GM08714 (cell line): ENCODE measurements at regions not wholly inside any gene's neighbourhood (a gene's known extent, or its start where the extent isn't known, plus 50 kb on each side); places are given as distances from the start of the nearest gene placed in this dataset.
"Not testable (repeated sequence)": the region's sequence is repeated elsewhere in the genome, so short reads cannot be mapped to it uniquely, and the experiment has no call there.

Experiments used
- H3K4me3 ChIP-seq: fragments of 200-500 bp; sonication (Bioruptor generic); 2 replicates; pipeline ENCODE4 v1.5.1; 2014; ENCODE audit warnings: mild to moderate bottlenecking, low read length, inconsistent platforms
- ZNF274 ChIP-seq: IDR thresholded peaks from 2 replicates; pipeline ENCODE4 v1.6.1; 2012; ENCODE audit warnings: mild to moderate bottlenecking, low read depth, low read length

GRCh38 chr12:105510526-105510925, 180.0 kb downstream of the C12orf75 start:
- TF ChIP-seq ZNF274 = no peak
- H3K4me3 ChIP-seq = no peak overlapping the region

GRCh38 chr12:105512861-105513260, 182.4 kb downstream of the C12orf75 start:
- not testable (repeated sequence) for H3K4me3 ChIP-seq

DNA sequence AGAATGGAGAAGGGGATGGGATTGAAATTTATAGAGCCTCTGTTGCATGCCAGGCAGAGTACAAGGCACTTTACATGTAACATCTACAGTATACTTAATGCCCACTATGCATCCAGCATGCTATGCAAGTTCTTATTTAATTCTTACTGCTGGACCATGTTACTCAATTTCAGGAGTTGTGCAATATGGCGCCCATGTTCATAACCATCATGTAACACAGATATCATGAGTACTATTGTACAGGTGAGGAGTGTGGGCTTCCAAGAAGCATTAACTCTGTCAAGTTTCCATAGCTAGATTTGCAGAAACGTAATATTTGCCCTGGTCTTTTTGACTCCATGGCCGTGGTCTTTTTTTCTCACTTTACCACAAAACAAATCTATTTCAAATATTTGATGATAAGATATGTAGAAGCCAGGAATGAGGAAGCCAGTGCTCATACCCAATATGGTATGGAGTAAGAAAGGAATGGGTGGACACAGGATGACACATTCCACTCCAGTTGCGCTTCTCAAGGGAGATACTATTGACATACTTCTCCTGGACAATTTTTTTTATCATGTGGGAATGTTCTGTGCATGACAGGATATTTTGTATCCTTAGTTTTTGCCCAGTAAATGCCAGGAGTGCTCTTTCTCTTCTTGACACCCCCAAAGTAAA, 191.8 kb downstream of the C12orf75 start:
- TF ChIP-seq ZNF274 = no peak

GRCh38 chr12:105523164-105524057, 192.9 kb downstream of the C12orf75 start:
- TF ChIP-seq ZNF274 = no peak
- H3K4me3 ChIP-seq = no peak overlapping the region

More for the DNA sequence above, 191.8 kb downstream of the C12orf75 start:
- H3K4me3 ChIP-seq = no peak overlapping the region

GRCh38 chr12:105524961-105525360, 194.5 kb downstream of the C12orf75 start:
- no peak overlapping the region for H3K4me3 ChIP-seq
- no peak for TF ChIP-seq ZNF274

- no peak for TF ChIP-seq ZNF274
- no peak overlapping the region for H3K4me3 ChIP-seq
Observed at GRCh38 chr12:105534068-105534467, 203.6 kb downstream of the C12orf75 start.

DNA sequence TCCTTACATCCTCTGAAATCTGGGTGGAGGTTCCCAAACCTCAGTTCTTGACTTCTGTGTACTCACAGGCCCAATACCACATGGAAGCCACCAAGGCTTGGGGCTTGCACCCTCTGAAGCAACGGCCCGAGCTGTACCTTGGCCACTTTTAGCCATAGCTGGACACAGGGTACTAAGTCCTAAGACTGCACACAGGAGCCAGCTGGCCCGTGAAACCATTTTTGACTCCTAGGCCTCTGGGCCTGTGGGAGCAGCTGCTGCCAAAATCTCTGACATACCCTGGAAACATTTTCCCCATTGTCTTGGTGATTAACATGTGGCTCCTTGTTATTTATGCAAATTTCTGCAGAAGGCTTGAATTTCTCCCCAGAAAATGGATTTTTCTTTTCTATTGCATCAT, 204.5 kb downstream of the C12orf75 start:
- not testable (repeated sequence) for H3K4me3 ChIP-seq

DNA sequence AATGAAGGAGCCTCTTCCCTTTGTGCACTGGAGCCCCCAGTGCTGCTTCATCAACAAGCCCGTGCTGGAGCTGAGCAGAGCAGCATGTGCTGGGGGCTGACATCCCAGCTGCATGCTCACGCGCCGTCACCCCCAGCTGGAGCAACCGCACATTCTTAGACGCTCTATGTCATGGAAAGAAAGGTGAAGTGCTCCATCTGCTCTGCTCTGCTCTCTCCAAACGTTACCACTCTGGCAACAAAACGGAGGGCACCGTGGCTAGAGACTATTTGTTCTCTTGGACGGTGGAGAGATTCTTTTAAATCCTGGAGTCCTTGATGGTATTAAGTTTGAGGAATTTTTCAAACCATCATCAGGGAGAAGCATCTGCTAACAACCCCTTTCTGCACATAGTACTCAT, 208.4 kb downstream of the C12orf75 start:
- TF ChIP-seq ZNF274 = no peak
- H3K4me3 ChIP-seq = no peak overlapping the region

- no peak for TF ChIP-seq ZNF274
- no peak overlapping the region for H3K4me3 ChIP-seq
Observed at GRCh38 chr12:105539735-105540134, 209.2 kb downstream of the C12orf75 start.

GRCh38 chr12:105547786-105548185, 217.3 kb downstream of the C12orf75 start:
- H3K4me3 ChIP-seq = no peak overlapping the region
- TF ChIP-seq ZNF274 = no peak

- no peak for TF ChIP-seq ZNF274
Observed at GRCh38 chr12:105548626-105549025, 218.1 kb downstream of the C12orf75 start.

GRCh38 chr12:105552056-105552455, 221.6 kb downstream of the C12orf75 start:
- no peak for TF ChIP-seq ZNF274
- H3K4me3 ChIP-seq = no peak overlapping the region

More at GRCh38 chr12:105548626-105549025, 218.1 kb downstream of the C12orf75 start:
- no peak overlapping the region for H3K4me3 ChIP-seq

DNA sequence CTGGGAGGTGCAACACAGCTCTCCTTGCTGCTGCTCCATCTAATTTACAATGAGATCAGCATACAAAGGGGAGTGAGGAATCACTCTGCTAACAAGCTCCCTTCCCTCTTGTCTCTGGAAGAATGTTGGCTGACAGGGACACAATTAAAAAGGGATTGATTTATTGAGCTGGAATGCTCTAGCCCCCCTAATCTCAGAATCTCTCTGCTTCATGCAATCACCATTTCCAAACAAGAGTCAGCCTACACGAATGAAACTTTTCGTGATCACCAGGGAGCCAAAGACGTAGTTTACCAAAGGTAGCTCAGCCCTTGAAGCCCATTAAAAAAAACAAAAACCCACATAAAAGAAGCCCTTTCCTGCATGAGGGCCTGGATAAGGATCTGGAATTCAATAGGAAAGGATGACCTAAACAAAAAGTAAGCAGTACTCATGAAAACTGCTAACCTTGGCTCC, 223.8 kb downstream of the C12orf75 start:
- TF ChIP-seq ZNF274 = no peak

DNA sequence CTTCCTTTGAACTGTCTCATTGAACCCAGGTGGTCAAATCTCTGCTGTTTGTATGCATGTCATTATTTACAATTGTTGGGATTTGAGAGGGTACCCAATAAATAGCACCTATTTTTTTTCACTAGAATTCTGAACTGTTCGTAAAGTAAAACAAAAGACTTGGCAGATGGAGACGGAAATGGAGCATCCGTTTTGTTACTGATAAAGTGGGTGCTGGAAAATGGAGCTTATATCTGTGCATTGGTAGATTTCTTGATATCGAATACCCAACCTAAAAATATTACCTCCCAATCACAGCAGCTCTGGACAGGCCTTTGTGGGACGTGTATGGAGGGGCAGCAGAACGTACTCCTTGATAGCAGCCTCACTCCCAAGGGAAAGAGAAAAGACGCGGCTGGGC, 224.4 kb downstream of the C12orf75 start:
- H3K4me3 ChIP-seq = no peak overlapping the region
- TF ChIP-seq ZNF274 = no peak

More for the DNA sequence above, 223.8 kb downstream of the C12orf75 start:
- H3K4me3 ChIP-seq = no peak overlapping the region
